Thymus (tissue), 11 donors: ENCODE measurements at regions not wholly inside any gene's neighbourhood (a gene's known extent, or its start where the extent isn't known, plus 50 kb on each side); places are given as distances from the start of the nearest gene placed in this dataset.

Experiments
- DNase-seq, 9 donors: peaks; one replicate each; pipeline ENCODE4 v3.0.0-alpha.2; 2013; ENCODE audit warnings: low spot score in 9 of 9, low read depth in 6 of 9, missing footprints in 1 of 9
- H3K27ac ChIP-seq, 2 donors: one replicate each; pipeline ENCODE4 v1.5.1; 2013; ENCODE audit warnings: control low read depth in 1 of 2, low read depth in 1 of 2, low read length in 1 of 2, mild to moderate bottlenecking in 1 of 2, moderate library complexity in 1 of 2
- H3K27me3 ChIP-seq, 2 donors: one replicate each; pipeline ENCODE4 v1.5.1; 2013; ENCODE audit warnings: low read length in 1 of 2; ENCODE audit not compliant: control insufficient read depth in 2 of 2, insufficient read depth in 1 of 2
- H3K36me3 ChIP-seq, 2 donors: one replicate each; pipeline ENCODE4 v1.5.1; 2013; ENCODE audit warnings: low read length in 1 of 2, mild to moderate bottlenecking in 1 of 2, moderate library complexity in 1 of 2; ENCODE audit not compliant: control insufficient read depth in 2 of 2, insufficient read depth in 2 of 2
- H3K4me1 ChIP-seq, 2 donors: one replicate each; pipeline ENCODE4 v1.5.1; 2013; ENCODE audit warnings: low read length in 2 of 2; ENCODE audit not compliant: control insufficient read depth in 2 of 2, insufficient read depth in 2 of 2
- H3K4me3 ChIP-seq, 2 donors: one replicate each; pipeline ENCODE4 v1.5.1; 2013; ENCODE audit warnings: low read length in 2 of 2, control low read depth in 1 of 2, mild to moderate bottlenecking in 1 of 2
- H3K9me3 ChIP-seq, 2 donors: one replicate each; pipeline ENCODE4 v1.5.1; 2013; ENCODE audit warnings: low read length in 1 of 2, mild to moderate bottlenecking in 1 of 2; ENCODE audit not compliant: control insufficient read depth in 2 of 2, insufficient read depth in 1 of 2
- WGBS: extraction: QIAGEN DNeasy Blood & Tissue Kit; methylation state at CpG from one replicate; pipeline ENCODE4 v1.1.7; 2013; 5-methylcytosine and 5-hydroxymethylcytosine counted together
- donor health status: healthy.

DNA sequence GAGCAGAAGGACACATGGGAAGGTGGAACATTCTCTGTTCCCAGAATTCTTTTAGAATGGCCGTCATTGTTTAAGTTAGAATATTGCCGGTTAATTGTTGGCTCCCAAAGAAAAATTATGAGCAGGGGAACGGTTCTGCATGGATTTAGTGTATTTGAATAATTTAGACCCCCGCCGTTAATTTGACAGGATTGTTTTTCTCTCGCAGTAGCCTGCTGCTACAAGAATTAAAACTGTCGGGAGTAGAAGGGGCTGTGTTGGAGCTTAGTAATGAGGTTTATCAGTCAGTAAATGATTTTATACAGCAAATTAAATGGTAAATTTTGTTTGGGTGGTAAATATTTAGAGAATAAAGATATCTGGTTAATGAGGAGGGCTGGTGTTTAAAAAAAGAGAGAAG is 431.2 kb upstream of the DYNLRB2 start:
- Histone ChIP-seq H3K27ac (no peak overlapping the region), H3K4me1 (no peaks in the 10 kb centered on the region), H3K36me3 (no peaks in the 10 kb centered on the region), H3K27me3 (no peaks in the 10 kb centered on the region), H3K9me3 (no peaks in the 10 kb centered on the region), H3K4me3 (no peak overlapping the region)
- WGBS, result 88% methylated on average over 7 of the region's 7 CpGs
- no peak for DNase-seq

- no peaks in the 10 kb centered on the region for H3K9me3 ChIP-seq
- 97% methylated on average over 3 of the region's 3 CpGs for WGBS
- H3K36me3 ChIP-seq, result no peaks in the 10 kb centered on the region
- DNase-seq, result no peak
- no peak overlapping the region for H3K4me3 ChIP-seq
- no peaks in the 10 kb centered on the region for H3K4me1 ChIP-seq
- H3K27me3 ChIP-seq, result no peaks in the 10 kb centered on the region
- H3K27ac ChIP-seq, result no peak overlapping the region
These were observed 432.9 kb upstream of the DYNLRB2 start for GRCh38 chr16:80107900-80108299.

DNA sequence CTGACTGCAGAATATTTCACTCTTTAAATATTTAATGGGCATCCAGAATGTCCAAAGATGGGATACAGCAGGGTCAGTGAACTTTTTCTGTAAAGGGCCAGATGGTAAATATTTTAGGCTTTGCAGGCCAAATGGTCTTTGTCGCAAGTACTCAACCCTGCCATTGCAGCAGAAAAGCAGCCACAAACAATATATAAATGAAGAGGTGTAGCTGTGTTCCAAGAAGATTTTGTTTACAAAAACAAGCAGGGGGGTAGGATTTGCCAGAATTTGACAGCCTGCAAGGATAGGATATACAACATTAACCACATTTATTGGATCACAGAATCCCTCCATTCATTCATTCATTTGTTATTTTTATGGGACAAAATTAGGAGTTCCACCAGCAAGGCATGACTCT is 435.0 kb upstream of the DYNLRB2 start:
- Histone ChIP-seq H3K27ac (no peak overlapping the region), H3K9me3 (no peaks in the 10 kb centered on the region), H3K27me3 (no peaks in the 10 kb centered on the region), H3K36me3 (no peaks in the 10 kb centered on the region), H3K4me3 (no peak overlapping the region), H3K4me1 (no peaks in the 10 kb centered on the region)
- 94% methylated on average over 1 of the region's 1 CpG for WGBS
- DNase-seq, result no peak

DNA sequence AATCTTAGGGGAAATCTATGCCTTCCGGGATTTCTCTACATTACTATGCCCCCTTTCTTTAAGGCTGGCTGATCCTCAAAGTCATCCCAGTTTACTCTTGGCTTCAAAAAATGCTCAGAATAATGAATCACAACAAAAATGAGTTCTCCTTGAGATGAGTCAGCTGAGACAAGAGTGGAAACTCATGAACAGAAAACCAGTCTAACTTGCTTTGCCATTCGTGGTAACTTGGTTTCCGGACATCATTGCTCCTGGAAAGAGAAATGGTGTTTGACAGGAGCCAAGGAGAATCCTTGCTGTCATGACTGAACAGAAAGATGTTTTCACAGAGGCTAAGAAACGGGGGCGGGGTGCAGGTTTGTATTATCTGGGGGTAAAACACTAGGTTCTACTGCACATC is 435.6 kb upstream of the DYNLRB2 start:
- whole genome bisulfite sequencing, result 93% methylated on average over 5 of the region's 5 CpGs
- no peak for DNase-seq
- Histone ChIP-seq H3K27ac (no peak overlapping the region), H3K36me3 (no peaks in the 10 kb centered on the region), H3K9me3 (no peaks in the 10 kb centered on the region), H3K27me3 (no peaks in the 10 kb centered on the region), H3K4me1 (no peaks in the 10 kb centered on the region), H3K4me3 (no peak overlapping the region)

GRCh38 chr16:80104401-80104800 is 436.4 kb upstream of the DYNLRB2 start:
- Histone ChIP-seq H3K9me3 (no peaks in the 10 kb centered on the region), H3K27me3 (no peaks in the 10 kb centered on the region), H3K4me3 (no peak overlapping the region), H3K27ac (no peak overlapping the region), H3K36me3 (no peaks in the 10 kb centered on the region), H3K4me1 (no peaks in the 10 kb centered on the region)
- 98% methylated on average over 3 of the region's 3 CpGs for WGBS
- no peak for DNase-seq

- Histone ChIP-seq H3K9me3 (no peaks in the 10 kb centered on the region), H3K36me3 (no peaks in the 10 kb centered on the region), H3K27me3 (no peaks in the 10 kb centered on the region), H3K4me3 (no peak overlapping the region), H3K27ac (no peak overlapping the region), H3K4me1 (no peaks in the 10 kb centered on the region)
- 92% methylated on average over 7 of the region's 7 CpGs for WGBS
- DNase-seq, result no peak
These were observed 437.3 kb upstream of the DYNLRB2 start for GRCh38 chr16:80103463-80103862.

DNA sequence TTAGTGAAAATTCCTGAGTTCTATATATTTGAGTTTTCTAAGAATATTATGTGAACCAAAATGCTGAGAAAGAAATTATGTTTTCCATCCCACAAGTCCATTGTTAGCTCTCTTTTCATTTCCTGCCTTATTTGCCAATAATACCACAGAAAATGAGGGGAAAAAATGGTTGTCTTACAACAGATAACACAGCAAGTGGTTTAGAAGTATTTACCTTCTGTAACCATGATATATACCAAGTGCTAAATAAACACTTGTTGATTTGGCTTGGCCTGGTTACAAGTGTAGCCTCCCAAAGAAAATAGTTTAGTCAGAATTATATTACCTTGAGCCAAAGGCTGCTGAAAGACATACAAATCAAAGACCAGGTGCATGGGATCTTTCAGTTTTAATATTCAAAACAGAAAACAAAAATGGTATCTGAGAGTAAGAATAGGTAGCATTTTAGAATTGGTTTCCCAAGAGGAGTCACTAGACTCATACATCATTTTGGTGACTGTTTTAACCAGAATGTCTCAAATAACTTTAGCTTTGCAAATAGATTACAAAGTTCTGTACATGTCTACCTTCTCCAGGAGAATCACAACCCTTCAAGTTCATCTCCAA is 439.8 kb upstream of the DYNLRB2 start:
- H3K27ac ChIP-seq, result no peak overlapping the region
- no peak overlapping the region for H3K4me3 ChIP-seq
- H3K4me1 ChIP-seq, result no peaks in the 10 kb centered on the region
- no peaks in the 10 kb centered on the region for H3K36me3 ChIP-seq
- no peaks in the 10 kb centered on the region for H3K27me3 ChIP-seq
- no peaks in the 10 kb centered on the region for H3K9me3 ChIP-seq
- no peak for DNase-seq

DNA sequence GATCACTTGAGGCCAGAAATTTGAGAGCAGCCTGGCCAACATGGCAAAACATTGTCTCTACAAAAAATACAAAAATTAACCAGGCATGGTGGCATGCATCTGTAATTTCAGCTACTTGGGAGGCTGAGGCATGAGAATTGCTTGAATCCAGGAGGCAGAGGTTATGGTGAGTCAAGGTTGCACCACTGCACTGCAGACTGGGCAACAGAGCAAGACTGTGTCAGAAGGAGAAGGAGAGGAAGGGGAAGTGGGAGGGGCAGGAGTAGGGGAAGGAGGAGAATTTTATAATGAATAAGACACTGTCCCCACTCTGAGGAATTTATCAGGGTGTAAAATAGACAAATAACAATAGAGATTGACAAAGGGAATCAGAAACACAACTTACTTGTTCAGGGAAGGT is 440.6 kb upstream of the DYNLRB2 start:
- no peak for DNase-seq
- H3K27ac ChIP-seq, result no peak overlapping the region
- no peaks in the 10 kb centered on the region for H3K36me3 ChIP-seq
- no peaks in the 10 kb centered on the region for H3K9me3 ChIP-seq
- H3K4me1 ChIP-seq, result no peaks in the 10 kb centered on the region
- no peaks in the 10 kb centered on the region for H3K27me3 ChIP-seq
- H3K4me3 ChIP-seq, result no peak overlapping the region

GRCh38 chr16:80097098-80097497 is 443.7 kb upstream of the DYNLRB2 start:
- Histone ChIP-seq H3K9me3 (no peaks in the 10 kb centered on the region), H3K36me3 (no peaks in the 10 kb centered on the region), H3K4me1 (no peaks in the 10 kb centered on the region), H3K27ac (no peak overlapping the region), H3K4me3 (no peak overlapping the region), H3K27me3 (no peaks in the 10 kb centered on the region)
- DNase-seq, result no peak
- WGBS, result 95% methylated on average over 1 of the region's 1 CpG

DNA sequence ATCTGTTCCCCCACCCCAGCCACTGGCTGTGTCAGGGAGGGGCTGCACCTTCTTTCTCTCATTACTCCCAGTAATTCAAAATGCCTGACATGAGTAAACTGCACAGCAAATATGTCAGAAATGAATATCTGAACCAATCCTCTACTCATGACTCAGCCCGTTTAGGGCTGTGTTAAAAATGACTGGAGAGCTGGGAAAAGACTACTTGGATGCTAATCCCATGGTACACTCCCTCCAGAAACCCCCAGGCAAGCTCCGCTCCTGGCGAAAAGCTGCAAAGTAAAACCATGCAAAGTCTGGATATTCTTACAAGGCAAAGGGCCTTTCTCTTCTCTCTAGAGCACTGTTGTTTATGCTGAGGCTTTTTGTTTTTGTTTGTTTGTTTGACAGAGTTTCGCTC is 448.1 kb upstream of the DYNLRB2 start:
- no peaks in the 10 kb centered on the region for H3K9me3 ChIP-seq
- H3K27ac ChIP-seq, result no peak overlapping the region
- WGBS, result 99% methylated on average over 4 of the region's 4 CpGs
- no peaks in the 10 kb centered on the region for H3K36me3 ChIP-seq
- no peaks in the 10 kb centered on the region for H3K27me3 ChIP-seq
- no peak for DNase-seq
- H3K4me3 ChIP-seq, result no peak overlapping the region
- H3K4me1 ChIP-seq, result no peaks in the 10 kb centered on the region
